Nephron progenitor cell (in vitro differentiated cells): ENCODE measurements at regions not wholly inside any gene's neighbourhood (a gene's known extent, or its start where the extent isn't known, plus 50 kb on each side); places are given as distances from the start of the nearest gene placed in this dataset.

Source experiments
- DNase-seq: peaks from one replicate; pipeline ENCODE4 v3.0.0; 2021
- H3K27ac Mint-ChIP-seq: 2 replicates; pipeline ENCODE4 v1.8.0; 2021; ENCODE audit warnings: mild to moderate bottlenecking, moderate library complexity, mixed read lengths
- H3K27me3 Mint-ChIP-seq: 2 replicates; pipeline ENCODE4 v1.8.0; 2021; ENCODE audit warnings: mild to moderate bottlenecking, low read depth, mixed read lengths; ENCODE audit not compliant: poor library complexity
- H3K36me3 Mint-ChIP-seq: 2 replicates; pipeline ENCODE4 v1.8.0; 2021; ENCODE audit warnings: low read depth, mixed read lengths
- H3K4me1 Mint-ChIP-seq: 2 replicates; pipeline ENCODE4 v1.8.0; 2021; ENCODE audit warnings: mixed read lengths
- H3K4me3 Mint-ChIP-seq: 2 replicates; pipeline ENCODE4 v1.8.0; 2021; ENCODE audit warnings: mild to moderate bottlenecking, moderate library complexity, mixed read lengths
- H3K9me3 Mint-ChIP-seq: 2 replicates; pipeline ENCODE4 v1.8.0; 2021; ENCODE audit warnings: mild to moderate bottlenecking, moderate library complexity, mixed read lengths
- CTCF ChIP-seq: fragments of 200-600 bp; sonication (generic); IDR thresholded peaks from 2 replicates; pipeline ENCODE4 v1.5.0; 2021; ENCODE audit warnings: antibody characterized with exemption

GRCh38 chr4:43360296-43360695 is 467.8 kb downstream of the GRXCR1 start:
- TF ChIP-seq CTCF, result no peak
- Mint-ChIP-seq H3K27ac (no peak overlapping the region), H3K27me3 (no peaks in the 10 kb centered on the region), H3K36me3 (no peaks in the 10 kb centered on the region), H3K4me3 (no peak overlapping the region), H3K9me3 (no peaks in the 10 kb centered on the region), H3K4me1 (no peaks in the 10 kb centered on the region)
- no peak for DNase-seq

GRCh38 chr4:43362875-43363636 is 470.5 kb downstream of the GRXCR1 start:
- no peak for TF ChIP-seq CTCF
- no peaks in the 10 kb centered on the region for H3K4me1 Mint-ChIP-seq
- H3K27me3 Mint-ChIP-seq, result no peaks in the 10 kb centered on the region
- no peak overlapping the region for H3K4me3 Mint-ChIP-seq
- H3K9me3 Mint-ChIP-seq, result no peaks in the 10 kb centered on the region
- no peaks in the 10 kb centered on the region for H3K36me3 Mint-ChIP-seq
- DNase-seq, result no peak
- H3K27ac Mint-ChIP-seq, result no peak overlapping the region

- TF ChIP-seq CTCF, result no peak
- H3K4me3 Mint-ChIP-seq, result no peak overlapping the region
- H3K27me3 Mint-ChIP-seq, result no peaks in the 10 kb centered on the region
- H3K9me3 Mint-ChIP-seq, result no peaks in the 10 kb centered on the region
- H3K27ac Mint-ChIP-seq, result no peak overlapping the region
- DNase-seq, result no peak
- no peaks in the 10 kb centered on the region for H3K36me3 Mint-ChIP-seq
- no peaks in the 10 kb centered on the region for H3K4me1 Mint-ChIP-seq
Observed at GRCh38 chr4:43369036-43369594, 476.6 kb downstream of the GRXCR1 start.

GRCh38 chr4:43373201-43373600 is 480.7 kb downstream of the GRXCR1 start:
- Mint-ChIP-seq H3K27ac (no peak overlapping the region), H3K27me3 (no peaks in the 10 kb centered on the region), H3K4me1 (no peaks in the 10 kb centered on the region), H3K36me3 (no peaks in the 10 kb centered on the region), H3K4me3 (no peak overlapping the region), H3K9me3 (no peaks in the 10 kb centered on the region)
- no peak for DNase-seq
- TF ChIP-seq CTCF, result no peak

- no peak for DNase-seq
- TF ChIP-seq CTCF, result no peak
- Mint-ChIP-seq H3K27me3 (no peaks in the 10 kb centered on the region), H3K4me1 (no peaks in the 10 kb centered on the region), H3K36me3 (no peaks in the 10 kb centered on the region), H3K9me3 (no peaks in the 10 kb centered on the region), H3K27ac (no peak overlapping the region), H3K4me3 (no peak overlapping the region)
Observed at GRCh38 chr4:43374216-43374751, 481.8 kb downstream of the GRXCR1 start.

GRCh38 chr4:43379016-43379415 is 486.5 kb downstream of the GRXCR1 start:
- no peak for DNase-seq
- no peaks in the 10 kb centered on the region for H3K9me3 Mint-ChIP-seq
- no peak overlapping the region for H3K4me3 Mint-ChIP-seq
- no peak for TF ChIP-seq CTCF
- no peaks in the 10 kb centered on the region for H3K4me1 Mint-ChIP-seq
- H3K27ac Mint-ChIP-seq, result no peak overlapping the region
- no peaks in the 10 kb centered on the region for H3K27me3 Mint-ChIP-seq
- no peaks in the 10 kb centered on the region for H3K36me3 Mint-ChIP-seq
